Activated naive CD8-positive, alpha-beta T cell treated with anti-CD3 and anti-CD28 coated beads, Interleukin-2, amount 10 ng/mL, durations not matched to agents 7 days and 5 days (primary cell): ENCODE measurements at regions not wholly inside any gene's neighbourhood (a gene's known extent, or its start where the extent isn't known, plus 50 kb on each side); places are given as distances from the start of the nearest gene placed in this dataset.
"Not testable (repeated sequence)": the region's sequence is repeated elsewhere in the genome, so short reads cannot be mapped to it uniquely, and the experiment has no call there.

Experiments used
- ATAC-seq: fragments of 150-1000 bp; cut with Tn5 transposase; one replicate; pipeline ENCODE4 v1.10.0; 2021; ENCODE audit warnings: low read depth, moderate library complexity
- POLR2A ChIA-PET: fragments of 350-600 bp; sonication (Branson Sonifier 250); formaldehyde crosslinking; loops from one replicate; lab custom pipeline; 2021; ENCODE audit warnings: antibody characterized with exemption; lab: Charles Lee
- DNase-seq: peaks from one replicate; pipeline ENCODE4 v3.0.0; 2021
- H3K27ac Mint-ChIP-seq: one replicate; pipeline ENCODE4 v1.8.0; 2022; ENCODE audit warnings: mild to moderate bottlenecking, mixed read lengths
- H3K27me3 Mint-ChIP-seq: one replicate; pipeline ENCODE4 v1.8.0; 2022; ENCODE audit warnings: mild to moderate bottlenecking, moderate library complexity, mixed read lengths
- H3K36me3 Mint-ChIP-seq: one replicate; pipeline ENCODE4 v1.8.0; 2021; ENCODE audit warnings: mild to moderate bottlenecking, mixed read lengths
- H3K4me1 Mint-ChIP-seq: one replicate; pipeline ENCODE4 v1.8.0; 2021; ENCODE audit warnings: mixed read lengths
- H3K4me3 Mint-ChIP-seq: one replicate; pipeline ENCODE4 v1.8.0; 2022; ENCODE audit warnings: mild to moderate bottlenecking, moderate library complexity, mixed read lengths
- H3K9me3 Mint-ChIP-seq: one replicate; pipeline ENCODE4 v1.8.0; 2021; ENCODE audit warnings: mixed read lengths

DNA sequence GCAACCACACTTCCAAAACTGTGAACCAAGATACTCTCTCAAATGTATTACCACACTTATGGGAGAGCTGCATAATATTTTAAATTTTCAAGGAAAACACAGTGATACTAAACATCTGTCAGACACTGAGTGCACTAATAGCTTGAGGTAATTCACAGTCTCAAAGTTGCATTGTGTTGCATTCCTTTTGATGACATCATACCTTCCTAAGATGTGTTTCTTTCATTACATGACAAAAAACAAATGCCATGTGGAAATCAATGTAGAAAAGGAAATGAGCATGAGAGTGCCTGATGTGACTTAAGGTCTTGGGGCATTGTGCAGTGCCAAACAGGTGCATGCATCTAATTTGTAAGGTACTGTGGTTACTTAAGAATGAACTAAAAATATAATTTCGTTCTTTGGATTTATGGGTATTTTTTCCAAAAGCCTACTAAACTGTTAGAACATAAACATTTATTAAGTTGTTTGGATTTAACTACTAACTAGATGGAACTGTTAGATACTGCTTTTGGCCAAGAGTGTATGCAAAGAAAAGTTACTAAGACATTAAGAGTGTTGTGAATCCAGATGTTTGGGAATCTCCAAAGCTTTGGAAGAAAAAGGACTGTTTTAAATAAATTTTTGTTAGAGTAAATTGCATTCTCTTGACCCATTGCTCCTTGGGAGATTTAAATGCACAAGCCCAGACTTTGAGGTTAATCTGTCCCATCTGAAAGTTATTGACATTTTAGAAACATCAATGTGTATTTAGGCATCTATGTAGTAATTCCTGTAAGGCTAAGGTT, 496.2 kb upstream of the SEMA3D start:
- no peak for DNase-seq
- no peaks in the 10 kb centered on the region for H3K4me1 Mint-ChIP-seq
- H3K36me3 Mint-ChIP-seq: no peaks in the 10 kb centered on the region
- H3K9me3 Mint-ChIP-seq: peaks cover 4% of the 10 kb centered on the region
- no peak for ATAC-seq
- POLR2A ChIA-PET: no interaction called here
- H3K27ac Mint-ChIP-seq: no peak overlapping the region
- no peak overlapping the region for H3K4me3 Mint-ChIP-seq
- no peaks in the 10 kb centered on the region for H3K27me3 Mint-ChIP-seq

DNA sequence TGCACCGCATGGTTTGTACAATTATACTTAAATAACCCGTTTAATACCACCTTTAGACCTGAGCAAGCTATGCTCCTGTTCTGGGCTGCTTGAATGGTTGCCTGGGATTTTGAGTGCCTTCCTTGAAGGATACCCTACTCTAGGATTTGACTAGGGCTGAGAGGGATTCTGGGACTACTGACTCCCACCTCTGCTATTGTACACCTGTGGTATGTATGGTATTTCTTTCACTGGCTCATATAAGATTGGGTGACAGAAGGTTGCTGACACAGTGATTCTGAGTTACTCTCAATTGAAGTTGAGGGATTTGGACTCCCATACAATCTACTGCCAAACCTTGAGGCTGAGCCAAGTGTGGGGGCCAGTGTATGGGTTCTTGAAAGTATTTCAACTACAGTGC, 494.4 kb upstream of the SEMA3D start:
- POLR2A ChIA-PET: no interaction called here
- ATAC-seq (no peak), DNase-seq (no peak)
- Mint-ChIP-seq H3K27ac (no peak overlapping the region), H3K4me1 (no peaks in the 10 kb centered on the region), H3K9me3 (peaks cover 4% of the 10 kb centered on the region), H3K27me3 (no peaks in the 10 kb centered on the region), H3K4me3 (no peak overlapping the region), H3K36me3 (no peaks in the 10 kb centered on the region)

GRCh38 chr7:85675093-85675492, 488.2 kb upstream of the SEMA3D start:
- H3K27me3 Mint-ChIP-seq, H3K27ac Mint-ChIP-seq, POLR2A ChIA-PET, DNase-seq, H3K4me1 Mint-ChIP-seq, ATAC-seq, H3K9me3 Mint-ChIP-seq, H3K4me3 Mint-ChIP-seq, H3K36me3 Mint-ChIP-seq: not testable (repeated sequence)

- H3K9me3 Mint-ChIP-seq: peaks cover 3% of the 10 kb centered on the region
- no peak overlapping the region for H3K4me3 Mint-ChIP-seq
- no peaks in the 10 kb centered on the region for H3K27me3 Mint-ChIP-seq
- H3K4me1 Mint-ChIP-seq: no peaks in the 10 kb centered on the region
- DNase-seq (no peak), ATAC-seq (no peak)
- no peak overlapping the region for H3K27ac Mint-ChIP-seq
- no peaks in the 10 kb centered on the region for H3K36me3 Mint-ChIP-seq
- POLR2A ChIA-PET: no interaction called here
Measured at GRCh38 chr7:85673876-85674275, 487.0 kb upstream of the SEMA3D start.

DNA sequence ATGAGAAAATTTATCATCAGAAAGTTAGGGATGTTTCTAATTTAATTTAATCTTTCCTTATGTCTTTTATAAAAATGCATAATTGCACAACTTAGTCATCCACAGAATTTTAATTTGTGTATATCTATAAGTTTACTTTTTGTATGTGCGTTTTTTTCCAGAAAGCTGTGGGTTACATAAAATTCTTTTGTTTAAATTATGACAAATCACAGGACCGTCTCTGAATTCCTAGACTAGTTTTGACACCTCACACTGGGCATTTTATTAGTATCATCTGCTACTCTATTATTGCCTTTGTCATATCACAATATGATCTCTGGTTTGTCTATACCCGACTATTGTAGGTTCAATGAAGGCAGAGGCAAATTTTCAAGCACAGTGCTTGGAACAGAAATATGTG, 482.4 kb upstream of the SEMA3D start:
- POLR2A ChIA-PET: no interaction called here
- no peak overlapping the region for H3K4me3 Mint-ChIP-seq
- H3K27ac Mint-ChIP-seq: no peak overlapping the region
- H3K36me3 Mint-ChIP-seq: no peaks in the 10 kb centered on the region
- no peaks in the 10 kb centered on the region for H3K4me1 Mint-ChIP-seq
- DNase-seq: no peak
- no peaks in the 10 kb centered on the region for H3K27me3 Mint-ChIP-seq
- ATAC-seq: no peak
- no peaks in the 10 kb centered on the region for H3K9me3 Mint-ChIP-seq

DNA sequence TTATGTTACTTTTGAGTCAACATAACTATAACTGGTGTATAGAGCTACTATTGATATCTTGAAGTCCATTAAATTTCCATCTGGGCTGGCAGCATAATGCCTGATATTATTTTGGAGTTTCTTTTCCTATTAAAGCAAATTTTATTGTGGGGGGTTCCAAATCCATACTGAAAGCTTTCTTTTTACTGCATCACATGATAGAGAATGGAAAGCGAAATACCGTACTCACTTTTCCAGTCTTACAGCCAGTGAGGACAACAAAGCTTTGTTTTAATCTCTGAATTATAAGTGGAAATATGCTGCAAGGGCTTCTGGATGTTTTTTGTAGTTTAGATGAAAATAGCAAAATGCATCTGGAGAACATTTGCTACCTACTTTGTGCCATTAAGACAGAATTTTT, 477.5 kb upstream of the SEMA3D start:
- no peaks in the 10 kb centered on the region for H3K36me3 Mint-ChIP-seq
- H3K27me3 Mint-ChIP-seq: no peaks in the 10 kb centered on the region
- H3K4me1 Mint-ChIP-seq: no peaks in the 10 kb centered on the region
- no peak for ATAC-seq
- H3K4me3 Mint-ChIP-seq: no peak overlapping the region
- no peaks in the 10 kb centered on the region for H3K9me3 Mint-ChIP-seq
- DNase-seq: no peak
- H3K27ac Mint-ChIP-seq: no peak overlapping the region
- POLR2A ChIA-PET: no interaction called here

- Mint-ChIP-seq H3K27me3 (no peaks in the 10 kb centered on the region), H3K36me3 (no peaks in the 10 kb centered on the region), H3K27ac (no peak overlapping the region), H3K4me1 (no peaks in the 10 kb centered on the region), H3K9me3 (no peaks in the 10 kb centered on the region), H3K4me3 (no peak overlapping the region)
- DNase-seq (no peak), ATAC-seq (no peak)
- POLR2A ChIA-PET: no interaction called here
Measured at GRCh38 chr7:85659364-85659763, 472.5 kb upstream of the SEMA3D start.

DNA sequence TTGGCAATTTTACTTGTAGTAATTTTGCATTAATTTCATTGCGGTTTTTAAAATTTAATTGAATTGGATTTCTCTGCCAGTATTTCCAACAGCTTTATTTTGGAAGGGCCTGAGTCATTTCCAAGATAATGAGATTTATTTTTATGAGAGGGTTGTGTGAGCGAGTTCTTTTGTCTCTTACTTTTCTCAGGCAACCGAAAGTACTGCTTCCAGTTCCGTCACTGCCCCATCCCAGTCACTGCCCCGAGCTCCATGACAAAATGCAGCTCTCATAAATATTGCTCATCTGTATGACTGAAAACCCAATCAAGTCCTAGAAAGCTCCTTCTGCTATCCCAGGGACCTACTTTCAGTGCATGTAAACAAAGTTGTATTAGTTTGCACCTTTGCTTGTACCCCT, 468.4 kb upstream of the SEMA3D start:
- Mint-ChIP-seq H3K27me3 (no peaks in the 10 kb centered on the region), H3K4me1 (no peaks in the 10 kb centered on the region), H3K4me3 (no peak overlapping the region), H3K27ac (no peak overlapping the region), H3K9me3 (no peaks in the 10 kb centered on the region), H3K36me3 (no peaks in the 10 kb centered on the region)
- ATAC-seq: no peak
- POLR2A ChIA-PET: no interaction called here
- no peak for DNase-seq

DNA sequence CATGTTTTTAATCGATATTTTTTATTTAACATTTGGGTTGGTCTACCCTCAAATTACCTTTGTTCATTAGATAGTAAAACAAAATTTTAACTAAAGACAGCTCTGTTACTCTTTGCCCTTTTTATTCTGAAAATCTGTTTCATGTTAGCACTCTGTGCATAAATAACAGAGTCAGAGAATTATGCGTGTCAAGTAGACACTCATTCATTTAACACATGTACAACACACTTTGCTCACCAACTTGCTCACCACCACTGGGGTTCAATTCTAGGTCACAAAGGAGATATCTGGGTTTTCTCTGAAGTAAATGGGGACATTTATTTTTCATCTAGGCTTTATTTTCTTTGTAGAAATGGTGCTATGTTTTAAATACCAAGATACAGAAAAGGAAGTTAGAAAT, 457.4 kb upstream of the SEMA3D start:
- Mint-ChIP-seq H3K27ac (no peak overlapping the region), H3K9me3 (no peaks in the 10 kb centered on the region), H3K36me3 (no peaks in the 10 kb centered on the region), H3K27me3 (no peaks in the 10 kb centered on the region), H3K4me1 (no peaks in the 10 kb centered on the region), H3K4me3 (no peak overlapping the region)
- no peak for ATAC-seq
- no peak for DNase-seq
- POLR2A ChIA-PET: no interaction called here

- no peak overlapping the region for H3K4me3 Mint-ChIP-seq
- peaks cover 1% of the 10 kb centered on the region for H3K9me3 Mint-ChIP-seq
- no peaks in the 10 kb centered on the region for H3K36me3 Mint-ChIP-seq
- POLR2A ChIA-PET: no interaction called here
- DNase-seq (no peak), ATAC-seq (no peak)
- H3K27me3 Mint-ChIP-seq: no peaks in the 10 kb centered on the region
- H3K27ac Mint-ChIP-seq: no peak overlapping the region
- H3K4me1 Mint-ChIP-seq: no peaks in the 10 kb centered on the region
Measured at GRCh38 chr7:85641331-85641730, 454.5 kb upstream of the SEMA3D start.

- no peaks in the 10 kb centered on the region for H3K27me3 Mint-ChIP-seq
- POLR2A ChIA-PET: no interaction called here
- no peaks in the 10 kb centered on the region for H3K4me1 Mint-ChIP-seq
- ATAC-seq (no peak), DNase-seq (no peak)
- no peak overlapping the region for H3K4me3 Mint-ChIP-seq
- H3K36me3 Mint-ChIP-seq: no peaks in the 10 kb centered on the region
- H3K9me3 Mint-ChIP-seq: peaks cover 1% of the 10 kb centered on the region
- no peak overlapping the region for H3K27ac Mint-ChIP-seq
Measured at GRCh38 chr7:85638394-85638793, 451.5 kb upstream of the SEMA3D start.

DNA sequence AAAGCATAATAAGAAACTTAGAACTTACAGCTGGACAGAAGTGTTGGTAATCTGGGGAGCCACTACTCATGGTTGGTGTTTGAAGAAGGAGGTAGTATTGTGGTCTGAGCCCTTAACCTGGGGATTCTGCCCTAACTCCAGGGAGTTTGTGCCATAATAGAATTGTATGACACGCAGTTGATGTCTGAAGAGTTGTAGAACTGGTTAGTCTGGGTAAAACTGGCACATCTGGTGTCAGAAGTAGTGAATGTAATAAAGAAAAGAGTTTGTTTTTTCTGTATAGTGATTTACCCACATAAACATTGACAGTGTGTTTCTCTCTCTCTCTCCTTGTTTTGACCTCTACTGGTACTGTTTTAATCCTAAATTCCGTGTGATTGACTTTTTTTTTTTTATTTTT, 448.1 kb upstream of the SEMA3D start:
- ATAC-seq (no peak), DNase-seq (no peak)
- Mint-ChIP-seq H3K9me3 (peaks cover 1% of the 10 kb centered on the region), H3K4me3 (no peak overlapping the region), H3K27me3 (no peaks in the 10 kb centered on the region), H3K27ac (no peak overlapping the region), H3K36me3 (no peaks in the 10 kb centered on the region), H3K4me1 (no peaks in the 10 kb centered on the region)
- POLR2A ChIA-PET: no interaction called here

DNA sequence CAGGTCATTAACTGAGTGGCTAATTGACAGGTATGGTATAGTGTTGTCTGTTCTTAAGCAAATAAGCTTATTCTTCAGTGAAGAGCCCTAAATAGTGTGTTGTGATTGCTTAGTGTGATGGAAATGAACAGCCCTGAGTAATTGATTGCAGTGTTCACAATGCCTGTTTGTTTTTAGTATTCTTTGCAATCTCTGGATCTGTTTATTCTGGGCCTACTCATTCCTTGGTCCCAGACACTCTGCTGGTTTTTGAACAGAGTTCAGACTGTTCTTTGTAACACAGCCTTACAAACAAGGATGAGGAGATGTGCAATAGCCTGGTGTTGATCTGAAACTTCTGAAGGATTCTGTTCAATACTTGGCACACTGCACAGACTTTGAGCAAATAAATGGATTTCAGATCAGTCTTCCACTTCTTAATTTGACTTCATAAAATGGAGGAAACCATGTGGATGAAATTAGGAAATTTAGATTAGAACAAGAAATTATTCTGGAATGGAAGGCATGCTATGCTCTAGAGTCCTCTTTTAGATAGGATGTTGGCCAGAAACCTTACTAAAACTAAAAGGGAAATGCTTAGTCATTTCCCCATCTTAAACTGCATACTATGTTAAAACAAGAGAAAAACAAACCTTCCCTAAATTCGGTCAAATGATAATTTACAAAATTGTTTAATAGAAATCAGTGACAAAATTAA, 444.2 kb upstream of the SEMA3D start:
- no peaks in the 10 kb centered on the region for H3K4me1 Mint-ChIP-seq
- no peaks in the 10 kb centered on the region for H3K27me3 Mint-ChIP-seq
- no peaks in the 10 kb centered on the region for H3K9me3 Mint-ChIP-seq
- no peak overlapping the region for H3K27ac Mint-ChIP-seq
- no peaks in the 10 kb centered on the region for H3K36me3 Mint-ChIP-seq
- DNase-seq (no peak), ATAC-seq (no peak)
- POLR2A ChIA-PET: no interaction called here
- no peak overlapping the region for H3K4me3 Mint-ChIP-seq

DNA sequence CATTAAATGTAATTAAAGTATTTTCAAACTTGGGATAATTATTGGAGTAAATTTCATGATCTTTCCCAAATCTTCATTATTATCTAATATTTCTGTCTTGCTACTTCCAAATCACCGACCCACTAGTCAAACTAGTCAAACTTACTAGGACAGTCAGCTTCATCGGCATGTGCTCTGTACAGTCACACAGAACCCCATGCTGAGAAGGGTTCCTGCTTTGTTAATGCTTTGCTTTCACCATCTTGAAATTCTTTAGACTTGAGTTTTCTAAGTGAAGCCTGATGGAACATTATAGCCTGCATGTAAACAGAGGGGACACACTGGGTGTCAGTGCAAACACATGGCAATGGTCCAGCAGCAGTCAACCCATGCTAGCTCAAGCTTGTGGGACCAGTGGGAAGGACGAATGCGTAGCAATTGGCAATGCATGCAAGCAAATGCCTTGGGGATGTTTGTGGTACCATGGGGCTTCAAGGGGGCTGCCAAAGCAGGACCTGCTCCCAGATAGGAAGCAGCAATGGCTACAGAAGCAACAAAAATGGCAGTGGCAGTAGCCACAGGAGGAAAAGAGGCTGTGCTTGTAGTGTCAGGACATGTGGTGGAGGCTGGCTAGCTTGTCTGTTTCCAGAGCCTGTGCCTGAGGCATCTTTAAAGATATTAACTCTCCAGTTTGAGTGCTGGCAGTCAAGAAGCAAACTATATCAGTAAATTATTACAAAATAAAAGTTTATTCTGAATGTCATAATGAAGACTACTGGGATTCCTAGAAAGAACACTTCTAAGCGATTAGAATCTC, 441.1 kb upstream of the SEMA3D start:
- no peaks in the 10 kb centered on the region for H3K36me3 Mint-ChIP-seq
- no peaks in the 10 kb centered on the region for H3K27me3 Mint-ChIP-seq
- no peak for DNase-seq
- no peaks in the 10 kb centered on the region for H3K4me1 Mint-ChIP-seq
- ATAC-seq: no peak
- no peaks in the 10 kb centered on the region for H3K9me3 Mint-ChIP-seq
- no peak overlapping the region for H3K27ac Mint-ChIP-seq
- H3K4me3 Mint-ChIP-seq: no peak overlapping the region
- POLR2A ChIA-PET: no interaction called here
